Brain microvascular endothelial cell (primary cell): ENCODE measurements at regions not wholly inside any gene's neighbourhood (a gene's known extent, or its start where the extent isn't known, plus 50 kb on each side); places are given as distances from the start of the nearest gene placed in this dataset.

Source experiments
- DNase-seq: peaks from one replicate; pipeline ENCODE4 v3.0.0-alpha.2; 2020
- H3K27ac ChIP-seq: fragments of 250-450 bp; sonication (Bioruptor Pico); 2 replicates; pipeline ENCODE4 v1.5.1; 2020; ENCODE audit warnings: mild to moderate bottlenecking, moderate library complexity
- H3K27me3 ChIP-seq: fragments of 250-450 bp; sonication (Bioruptor Pico); replicated peaks from 2 replicates; pipeline ENCODE4 v1.5.1; 2020; ENCODE audit warnings: mild to moderate bottlenecking
- H3K36me3 ChIP-seq: fragments of 250-450 bp; sonication (Bioruptor Pico); replicated peaks from 2 replicates; pipeline ENCODE4 v1.5.1; 2020; ENCODE audit warnings: mild to moderate bottlenecking
- H3K4me3 ChIP-seq: 2 replicates; pipeline ENCODE4 v1.5.1; 2011; ENCODE audit warnings: low read depth, mild to moderate bottlenecking, control low read depth, low read length, moderate library complexity
- in situ Hi-C: cut with HindIII; loops from 2 replicates; pipeline ENCODE4 v1.10.0; 2017; ENCODE audit warnings: low sequenced_read_pairs, low pct_ligation_motif_present
- TF ChIP-seq, protein P1 (sequence below): IDR thresholded peaks from 2 replicates; pipeline ENCODE4 v1.5.1; 2011; ENCODE audit warnings: low read depth, mild to moderate bottlenecking, moderate library complexity, low read length, control low read depth, inconsistent platforms; ENCODE audit errors: missing control alignments

GRCh38 chr6:169902604-169903003, 151.2 kb downstream of the ERMARD start:
- no peak for DNase-seq
- H3K36me3 ChIP-seq: no peaks in the 10 kb centered on the region
- no peak overlapping the region for H3K4me3 ChIP-seq
- TF ChIP-seq, protein P1, sequence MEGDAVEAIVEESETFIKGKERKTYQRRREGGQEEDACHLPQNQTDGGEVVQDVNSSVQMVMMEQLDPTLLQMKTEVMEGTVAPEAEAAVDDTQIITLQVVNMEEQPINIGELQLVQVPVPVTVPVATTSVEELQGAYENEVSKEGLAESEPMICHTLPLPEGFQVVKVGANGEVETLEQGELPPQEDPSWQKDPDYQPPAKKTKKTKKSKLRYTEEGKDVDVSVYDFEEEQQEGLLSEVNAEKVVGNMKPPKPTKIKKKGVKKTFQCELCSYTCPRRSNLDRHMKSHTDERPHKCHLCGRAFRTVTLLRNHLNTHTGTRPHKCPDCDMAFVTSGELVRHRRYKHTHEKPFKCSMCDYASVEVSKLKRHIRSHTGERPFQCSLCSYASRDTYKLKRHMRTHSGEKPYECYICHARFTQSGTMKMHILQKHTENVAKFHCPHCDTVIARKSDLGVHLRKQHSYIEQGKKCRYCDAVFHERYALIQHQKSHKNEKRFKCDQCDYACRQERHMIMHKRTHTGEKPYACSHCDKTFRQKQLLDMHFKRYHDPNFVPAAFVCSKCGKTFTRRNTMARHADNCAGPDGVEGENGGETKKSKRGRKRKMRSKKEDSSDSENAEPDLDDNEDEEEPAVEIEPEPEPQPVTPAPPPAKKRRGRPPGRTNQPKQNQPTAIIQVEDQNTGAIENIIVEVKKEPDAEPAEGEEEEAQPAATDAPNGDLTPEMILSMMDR: no peak
- no peaks in the 10 kb centered on the region for H3K27me3 ChIP-seq
- H3K27ac ChIP-seq: no peak overlapping the region
- in situ Hi-C loops: no loop called here

GRCh38 chr6:169902070-169902469, 150.6 kb downstream of the ERMARD start:
- no peak for DNase-seq
- H3K4me3 ChIP-seq: no peak overlapping the region
- in situ Hi-C loops: no loop called here
- no peak overlapping the region for H3K27ac ChIP-seq
- TF ChIP-seq, protein P1: no peak
- no peaks in the 10 kb centered on the region for H3K27me3 ChIP-seq
- H3K36me3 ChIP-seq: no peaks in the 10 kb centered on the region

DNA sequence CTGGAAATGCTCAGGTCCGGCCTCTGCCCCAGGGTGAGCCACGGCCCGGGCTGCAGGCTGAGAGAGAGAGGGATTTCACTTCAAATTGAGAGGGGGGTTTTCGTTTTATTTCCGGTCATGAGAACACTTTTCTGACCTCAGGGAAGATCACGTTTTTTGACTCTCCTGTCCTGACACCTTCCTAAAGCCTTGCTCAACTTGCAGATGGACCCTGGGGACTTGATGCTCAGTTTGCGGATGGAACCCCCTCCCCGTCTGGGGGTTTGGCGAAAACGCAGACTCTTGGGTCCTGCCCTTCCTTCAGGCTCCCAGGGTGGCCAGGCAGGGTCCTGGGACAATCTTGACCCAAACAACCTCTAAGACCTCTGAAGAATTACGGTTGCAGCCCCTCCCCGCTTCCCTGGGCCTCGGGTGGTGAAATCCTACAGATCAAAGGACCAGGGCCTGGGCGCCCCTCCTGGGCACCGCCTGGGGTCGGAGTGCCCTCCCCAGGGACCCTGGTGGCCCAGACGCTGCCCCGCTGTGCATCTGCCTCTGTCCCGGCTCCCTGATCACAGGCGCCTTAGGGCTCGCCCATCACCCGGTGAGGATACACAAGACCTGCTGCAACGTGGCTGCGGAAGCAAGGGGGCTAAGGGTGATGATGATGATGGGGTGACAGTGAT, 148.2 kb downstream of the ERMARD start:
- no peak overlapping the region for H3K4me3 ChIP-seq
- TF ChIP-seq, protein P1: no peak
- H3K27ac ChIP-seq: no peak overlapping the region
- in situ Hi-C loops: no loop called here
- no peaks in the 10 kb centered on the region for H3K27me3 ChIP-seq
- no peaks in the 10 kb centered on the region for H3K36me3 ChIP-seq
- DNase-seq: no peak

DNA sequence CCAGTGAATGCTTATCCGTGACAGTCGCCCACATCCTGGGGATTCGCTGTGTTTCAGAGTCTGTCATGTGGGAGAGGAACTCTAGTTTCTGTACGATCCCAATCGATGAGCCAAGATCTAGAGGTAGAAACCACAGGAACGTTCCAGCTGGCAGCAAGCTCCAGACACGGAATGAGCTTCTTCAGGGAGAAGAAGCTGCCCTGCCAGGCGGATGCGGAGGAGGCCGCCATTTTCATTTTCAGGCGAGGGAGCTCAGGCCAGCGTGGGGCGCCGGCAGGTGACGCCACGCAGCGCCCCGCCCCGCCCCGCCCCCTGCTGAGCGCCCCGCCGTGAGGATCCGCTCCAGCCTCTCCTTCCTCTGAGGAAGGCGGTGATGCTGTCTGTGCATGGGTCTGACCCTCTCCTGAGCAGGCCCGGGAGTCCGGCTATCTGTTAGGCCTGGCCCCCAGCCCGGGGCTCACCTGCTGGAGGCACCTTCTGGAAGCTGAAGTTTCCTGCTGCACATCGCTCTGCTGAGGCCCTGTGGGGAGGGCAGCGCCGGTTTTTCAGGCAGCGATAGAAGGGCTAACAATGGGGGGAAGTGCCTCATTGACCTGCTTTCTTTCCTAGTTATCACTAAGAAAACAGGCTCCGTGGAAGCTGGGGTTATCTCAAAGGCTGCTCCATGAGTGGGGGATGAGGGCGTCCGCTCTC, 147.5 kb downstream of the ERMARD start:
- no peaks in the 10 kb centered on the region for H3K27me3 ChIP-seq
- no peak overlapping the region for H3K27ac ChIP-seq
- H3K36me3 ChIP-seq: no peaks in the 10 kb centered on the region
- TF ChIP-seq, protein P1: no peak
- DNase-seq: no peak
- H3K4me3 ChIP-seq: no peak overlapping the region
- in situ Hi-C loops: no loop called here

- no peak overlapping the region for H3K27ac ChIP-seq
- in situ Hi-C loops: no loop called here
- no peak overlapping the region for H3K4me3 ChIP-seq
- DNase-seq: no peak
- H3K36me3 ChIP-seq: no peaks in the 10 kb centered on the region
- no peaks in the 10 kb centered on the region for H3K27me3 ChIP-seq
- TF ChIP-seq, protein P1: no peak
These were observed 146.4 kb downstream of the ERMARD start for GRCh38 chr6:169897601-169898358.
